ENCODE measurements at regions not wholly inside any gene's neighbourhood (a gene's known extent, or its start where the extent isn't known, plus 50 kb on each side); places are given as distances from the start of the nearest gene placed in this dataset.

DNA sequence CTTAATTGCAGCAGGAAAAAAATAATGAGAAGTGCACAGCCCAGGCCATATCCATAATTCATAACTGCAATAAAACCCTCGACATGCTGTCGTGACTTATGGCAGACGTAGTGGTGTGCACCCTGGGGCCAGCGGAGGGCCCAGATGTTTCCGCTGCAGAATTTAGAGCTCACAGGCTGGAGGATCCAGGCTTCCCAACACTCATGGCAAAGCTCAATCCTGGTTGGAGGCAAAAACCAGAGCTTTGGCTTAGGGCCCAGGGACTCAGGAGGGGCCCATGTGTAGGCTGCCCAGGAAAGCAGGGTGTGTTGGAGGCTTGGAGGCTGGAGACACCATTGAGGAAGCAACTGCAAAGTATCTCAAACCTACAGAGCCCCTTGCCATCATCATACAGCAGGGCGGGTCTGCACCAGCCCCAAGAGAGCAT lies 68.7 kb downstream of the SERPINA3 start:
- TF ChIP-seq, protein P1, sequence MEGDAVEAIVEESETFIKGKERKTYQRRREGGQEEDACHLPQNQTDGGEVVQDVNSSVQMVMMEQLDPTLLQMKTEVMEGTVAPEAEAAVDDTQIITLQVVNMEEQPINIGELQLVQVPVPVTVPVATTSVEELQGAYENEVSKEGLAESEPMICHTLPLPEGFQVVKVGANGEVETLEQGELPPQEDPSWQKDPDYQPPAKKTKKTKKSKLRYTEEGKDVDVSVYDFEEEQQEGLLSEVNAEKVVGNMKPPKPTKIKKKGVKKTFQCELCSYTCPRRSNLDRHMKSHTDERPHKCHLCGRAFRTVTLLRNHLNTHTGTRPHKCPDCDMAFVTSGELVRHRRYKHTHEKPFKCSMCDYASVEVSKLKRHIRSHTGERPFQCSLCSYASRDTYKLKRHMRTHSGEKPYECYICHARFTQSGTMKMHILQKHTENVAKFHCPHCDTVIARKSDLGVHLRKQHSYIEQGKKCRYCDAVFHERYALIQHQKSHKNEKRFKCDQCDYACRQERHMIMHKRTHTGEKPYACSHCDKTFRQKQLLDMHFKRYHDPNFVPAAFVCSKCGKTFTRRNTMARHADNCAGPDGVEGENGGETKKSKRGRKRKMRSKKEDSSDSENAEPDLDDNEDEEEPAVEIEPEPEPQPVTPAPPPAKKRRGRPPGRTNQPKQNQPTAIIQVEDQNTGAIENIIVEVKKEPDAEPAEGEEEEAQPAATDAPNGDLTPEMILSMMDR (IDR thresholded peaks at IDR 0.05; ENCODE audit: low read depth, low read length, missing input control), result no peak
- TF ChIP-seq FOXA2 (IDR thresholded peaks at IDR 0.05), result no peak
- no peak for TF ChIP-seq RAD21 (IDR thresholded peaks at IDR 0.05)
- TF ChIP-seq NR2F2 (IDR thresholded peaks at IDR 0.05), result no peak
- no peak for TF ChIP-seq EGR1 (IDR thresholded peaks at IDR 0.05; ENCODE audit: low read depth in 2 of 2)
- TF ChIP-seq GABPA (IDR thresholded peaks at IDR 0.05 in 1 of 2, conservative IDR thresholded peaks at IDR 0.05 in 1 of 2), result no peak
- TF ChIP-seq RXRA (IDR thresholded peaks at IDR 0.05), result no peak
- TF ChIP-seq, protein P2, sequence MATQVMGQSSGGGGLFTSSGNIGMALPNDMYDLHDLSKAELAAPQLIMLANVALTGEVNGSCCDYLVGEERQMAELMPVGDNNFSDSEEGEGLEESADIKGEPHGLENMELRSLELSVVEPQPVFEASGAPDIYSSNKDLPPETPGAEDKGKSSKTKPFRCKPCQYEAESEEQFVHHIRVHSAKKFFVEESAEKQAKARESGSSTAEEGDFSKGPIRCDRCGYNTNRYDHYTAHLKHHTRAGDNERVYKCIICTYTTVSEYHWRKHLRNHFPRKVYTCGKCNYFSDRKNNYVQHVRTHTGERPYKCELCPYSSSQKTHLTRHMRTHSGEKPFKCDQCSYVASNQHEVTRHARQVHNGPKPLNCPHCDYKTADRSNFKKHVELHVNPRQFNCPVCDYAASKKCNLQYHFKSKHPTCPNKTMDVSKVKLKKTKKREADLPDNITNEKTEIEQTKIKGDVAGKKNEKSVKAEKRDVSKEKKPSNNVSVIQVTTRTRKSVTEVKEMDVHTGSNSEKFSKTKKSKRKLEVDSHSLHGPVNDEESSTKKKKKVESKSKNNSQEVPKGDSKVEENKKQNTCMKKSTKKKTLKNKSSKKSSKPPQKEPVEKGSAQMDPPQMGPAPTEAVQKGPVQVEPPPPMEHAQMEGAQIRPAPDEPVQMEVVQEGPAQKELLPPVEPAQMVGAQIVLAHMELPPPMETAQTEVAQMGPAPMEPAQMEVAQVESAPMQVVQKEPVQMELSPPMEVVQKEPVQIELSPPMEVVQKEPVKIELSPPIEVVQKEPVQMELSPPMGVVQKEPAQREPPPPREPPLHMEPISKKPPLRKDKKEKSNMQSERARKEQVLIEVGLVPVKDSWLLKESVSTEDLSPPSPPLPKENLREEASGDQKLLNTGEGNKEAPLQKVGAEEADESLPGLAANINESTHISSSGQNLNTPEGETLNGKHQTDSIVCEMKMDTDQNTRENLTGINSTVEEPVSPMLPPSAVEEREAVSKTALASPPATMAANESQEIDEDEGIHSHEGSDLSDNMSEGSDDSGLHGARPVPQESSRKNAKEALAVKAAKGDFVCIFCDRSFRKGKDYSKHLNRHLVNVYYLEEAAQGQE (IDR thresholded peaks at IDR 0.05), result no peak
- TF ChIP-seq, protein P3, sequence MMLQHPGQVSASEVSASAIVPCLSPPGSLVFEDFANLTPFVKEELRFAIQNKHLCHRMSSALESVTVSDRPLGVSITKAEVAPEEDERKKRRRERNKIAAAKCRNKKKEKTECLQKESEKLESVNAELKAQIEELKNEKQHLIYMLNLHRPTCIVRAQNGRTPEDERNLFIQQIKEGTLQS (IDR thresholded peaks at IDR 0.05), result no peak
- TF ChIP-seq SP1 (IDR thresholded peaks at IDR 0.05), result no peak
- Histone ChIP-seq H3K9ac (ENCODE audit: low read depth in 1 of 2, low read length in 2 of 2) (no peak overlapping the region), H3K9me3 (ENCODE audit: control insufficient read depth in 4 of 4, low read length in 3 of 4) (no peaks in the 10 kb centered on the region), H3K4me1 (ENCODE audit: control insufficient read depth in 4 of 4, insufficient read depth in 4 of 4, low read length in 3 of 4) (peaks cover 3 to 26% (median 25%) of the 10 kb centered on the region in 4 donors), H3K4me3 (ENCODE audit: low read depth in 1 of 3, low read length in 3 of 3) (peak overlapping the region in 2 of 3 donors; percentile 1 to 2), H3K36me3 (ENCODE audit: control insufficient read depth in 4 of 4, insufficient read depth in 3 of 4, low read depth in 1 of 4, low read length in 3 of 4) (no peaks in the 10 kb centered on the region), H3K27ac (ENCODE audit: low read depth in 1 of 2, low read length in 2 of 2) (peak overlapping the region; percentile 59 to 68), H3K27me3 (ENCODE audit: control insufficient read depth in 4 of 4, insufficient read depth in 4 of 4, low read length in 3 of 4) (no peaks in the 10 kb centered on the region)
- no peak for DNase-seq (ENCODE audit: low spot score)
- WGBS, result 45% methylated on average over 6 of the region's 6 CpGs

DNA sequence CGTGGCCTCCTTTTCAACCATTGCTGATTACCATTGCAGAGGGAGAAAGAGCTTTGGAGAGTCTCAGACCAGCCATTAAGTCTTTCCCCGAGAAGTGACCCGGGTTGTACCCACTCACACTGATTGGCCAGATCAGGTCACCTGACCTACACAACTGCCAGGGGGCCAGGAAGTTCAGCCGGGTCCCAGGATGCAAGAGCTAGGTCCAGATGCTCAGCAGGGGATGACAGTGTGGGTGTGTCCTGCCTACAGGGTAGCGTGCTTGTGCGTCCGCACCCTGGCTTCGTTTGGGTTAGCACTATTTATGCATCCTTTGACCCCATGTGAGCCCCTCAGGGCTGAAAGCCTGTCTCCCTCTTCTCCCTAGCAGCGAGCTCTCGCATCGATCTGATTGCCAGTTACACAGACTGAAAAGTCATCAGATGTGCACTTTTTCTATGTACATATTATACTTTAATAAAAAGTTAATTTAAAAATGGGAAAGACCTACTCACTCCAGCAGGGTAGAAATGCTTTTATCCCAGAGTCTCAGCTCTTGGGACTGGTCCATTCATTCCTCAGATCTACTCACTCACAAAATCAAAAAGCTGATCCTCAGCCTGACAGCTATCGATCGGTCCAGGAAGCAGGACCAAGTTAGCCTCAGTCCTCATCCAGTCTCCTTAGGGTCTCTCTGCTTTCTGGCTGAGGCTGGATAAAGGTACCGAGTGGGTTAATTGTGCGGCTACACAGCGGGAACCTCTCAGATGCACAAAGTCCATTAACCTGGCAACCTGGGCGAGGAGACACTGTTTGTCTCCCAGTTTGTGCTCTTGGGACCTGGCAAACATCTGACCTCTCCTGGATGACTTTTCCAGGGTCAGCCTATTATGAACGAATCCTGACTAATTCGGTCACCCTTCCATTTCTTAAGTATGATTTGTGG lies 68.0 kb downstream of the SERPINA3 start:
- H3K27ac ChIP-seq (ENCODE audit: low read depth in 1 of 2, low read length in 2 of 2), result peak overlapping the region; percentile 59 to 68
- no peak overlapping the region for H3K9ac ChIP-seq (ENCODE audit: low read depth in 1 of 2, low read length in 2 of 2)
- no peaks in the 10 kb centered on the region for H3K9me3 ChIP-seq (ENCODE audit: control insufficient read depth in 4 of 4, low read length in 3 of 4)
- peak; percentile 36 for DNase-seq (ENCODE audit: low spot score)
- no peaks in the 10 kb centered on the region for H3K27me3 ChIP-seq (ENCODE audit: control insufficient read depth in 4 of 4, insufficient read depth in 4 of 4, low read length in 3 of 4)
- WGBS, result 31% methylated on average over 19 of the region's 19 CpGs
- H3K4me1 ChIP-seq (ENCODE audit: control insufficient read depth in 4 of 4, insufficient read depth in 4 of 4, low read length in 3 of 4), result peaks cover 3 to 26% (median 25%) of the 10 kb centered on the region in 4 donors
- H3K4me3 ChIP-seq (ENCODE audit: low read depth in 1 of 3, low read length in 3 of 3), result peak overlapping the region in 2 of 3 donors; percentile 7 to 42
- H3K36me3 ChIP-seq (ENCODE audit: control insufficient read depth in 4 of 4, insufficient read depth in 3 of 4, low read depth in 1 of 4, low read length in 3 of 4), result no peaks in the 10 kb centered on the region
- TF ChIP-seq TAF1 (conservative IDR thresholded peaks at IDR 0.05), result no peak
- peak; percentile 95 to 96 for TF ChIP-seq HNF4A (conservative IDR thresholded peaks at IDR 0.05)
- peak in 1 of 2 donors; percentile 28 for TF ChIP-seq EGR1 (IDR thresholded peaks at IDR 0.05; ENCODE audit: low read depth in 2 of 2)
- TF ChIP-seq RXRA (IDR thresholded peaks at IDR 0.05), result peak; percentile 93 to 96
- TF ChIP-seq SP1 (IDR thresholded peaks at IDR 0.05), result peak; percentile 90
- TF ChIP-seq, protein P4, sequence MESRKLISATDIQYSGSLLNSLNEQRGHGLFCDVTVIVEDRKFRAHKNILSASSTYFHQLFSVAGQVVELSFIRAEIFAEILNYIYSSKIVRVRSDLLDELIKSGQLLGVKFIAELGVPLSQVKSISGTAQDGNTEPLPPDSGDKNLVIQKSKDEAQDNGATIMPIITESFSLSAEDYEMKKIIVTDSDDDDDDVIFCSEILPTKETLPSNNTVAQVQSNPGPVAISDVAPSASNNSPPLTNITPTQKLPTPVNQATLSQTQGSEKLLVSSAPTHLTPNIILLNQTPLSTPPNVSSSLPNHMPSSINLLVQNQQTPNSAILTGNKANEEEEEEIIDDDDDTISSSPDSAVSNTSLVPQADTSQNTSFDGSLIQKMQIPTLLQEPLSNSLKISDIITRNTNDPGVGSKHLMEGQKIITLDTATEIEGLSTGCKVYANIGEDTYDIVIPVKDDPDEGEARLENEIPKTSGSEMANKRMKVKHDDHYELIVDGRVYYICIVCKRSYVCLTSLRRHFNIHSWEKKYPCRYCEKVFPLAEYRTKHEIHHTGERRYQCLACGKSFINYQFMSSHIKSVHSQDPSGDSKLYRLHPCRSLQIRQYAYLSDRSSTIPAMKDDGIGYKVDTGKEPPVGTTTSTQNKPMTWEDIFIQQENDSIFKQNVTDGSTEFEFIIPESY (IDR thresholded peaks at IDR 0.05), result no peak
- TF ChIP-seq RAD21 (IDR thresholded peaks at IDR 0.05), result peak; percentile 64 to 74
- TF ChIP-seq NR2F2 (IDR thresholded peaks at IDR 0.05), result peak; percentile 31
- TF ChIP-seq FOXA2 (IDR thresholded peaks at IDR 0.05), result no peak
- no peak for TF ChIP-seq GABPA (IDR thresholded peaks at IDR 0.05 in 1 of 2, conservative IDR thresholded peaks at IDR 0.05 in 1 of 2)
- TF ChIP-seq, protein P5, sequence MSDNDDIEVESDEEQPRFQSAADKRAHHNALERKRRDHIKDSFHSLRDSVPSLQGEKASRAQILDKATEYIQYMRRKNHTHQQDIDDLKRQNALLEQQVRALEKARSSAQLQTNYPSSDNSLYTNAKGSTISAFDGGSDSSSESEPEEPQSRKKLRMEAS (IDR thresholded peaks at IDR 0.05), result no peak
- TF ChIP-seq YY1 (IDR thresholded peaks at IDR 0.05), result no peak
- peak; percentile 44 for TF ChIP-seq FOXA1 (IDR thresholded peaks at IDR 0.05)
- TF ChIP-seq, protein P3 (IDR thresholded peaks at IDR 0.05), result no peak
- TF ChIP-seq, protein P2 (IDR thresholded peaks at IDR 0.05), result peak; percentile 38
- peak in 1 of 2 donors; percentile 51 for TF ChIP-seq JUND (IDR thresholded peaks at IDR 0.05)
- TF ChIP-seq HNF4G (IDR thresholded peaks at IDR 0.05), result peak; percentile 87
